ENCODE measurements at regions not wholly inside any gene's neighbourhood (a gene's known extent, or its start where the extent isn't known, plus 50 kb on each side); places are given as distances from the start of the nearest gene placed in this dataset.
"Not testable (repeated sequence)": the region's sequence is repeated elsewhere in the genome, so short reads cannot be mapped to it uniquely, and the experiment has no call there.

- H3K27ac ChIP-seq, result no peak overlapping the region
- no peak overlapping the region for H3K4me2 ChIP-seq (ENCODE audit: low read length)
- no peak overlapping the region for H3K4me3 ChIP-seq (ENCODE audit: low read depth, low read length)
- H3K79me2 ChIP-seq, result no peaks in the 10 kb centered on the region
- no peaks in the 10 kb centered on the region for H3K4me1 ChIP-seq
- no peaks in the 10 kb centered on the region for H3K9me3 ChIP-seq (ENCODE audit: control insufficient read depth, low read length)
- no peaks in the 10 kb centered on the region for H3K36me3 ChIP-seq (ENCODE audit: control insufficient read depth, insufficient read depth, low read length)
- H3K27me3 ChIP-seq (ENCODE audit: control insufficient read depth, insufficient read depth, low read length), result no peaks in the 10 kb centered on the region
- no peak overlapping the region for H3K9ac ChIP-seq
- H2AFZ ChIP-seq, result no peak overlapping the region
- TF ChIP-seq CTCF (IDR thresholded peaks at IDR 0.05), result no peak
These were observed 107.9 kb upstream of the GBE1 start for GRCh38 chr3:81869382-81869781.

DNA sequence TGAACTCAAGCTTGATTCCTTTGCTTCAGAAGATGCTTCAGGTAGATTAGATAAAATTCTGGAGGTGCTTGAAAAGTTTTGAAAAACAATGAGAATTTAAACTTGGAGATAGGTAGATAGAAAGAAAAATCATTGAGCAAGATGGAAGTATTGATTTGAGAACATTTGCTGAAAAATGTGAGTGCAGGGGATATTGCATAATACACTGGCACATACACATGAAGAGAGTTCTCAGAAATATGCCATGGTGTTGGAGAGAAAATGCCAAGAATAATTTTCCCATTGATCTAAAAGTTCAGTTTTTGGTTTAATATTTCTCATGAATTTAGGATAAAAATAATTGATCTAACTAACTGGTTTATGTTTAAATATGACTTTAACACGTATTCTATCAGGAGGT is 107.2 kb upstream of the GBE1 start:
- Histone ChIP-seq H3K27ac (no peak overlapping the region), H3K4me3 (ENCODE audit: low read depth, low read length) (no peak overlapping the region), H3K9me3 (ENCODE audit: control insufficient read depth, low read length) (no peaks in the 10 kb centered on the region), H3K79me2 (no peaks in the 10 kb centered on the region), H3K4me1 (no peaks in the 10 kb centered on the region), H3K36me3 (ENCODE audit: control insufficient read depth, insufficient read depth, low read length) (no peaks in the 10 kb centered on the region), H3K9ac (no peak overlapping the region), H3K4me2 (ENCODE audit: low read length) (no peak overlapping the region), H3K27me3 (ENCODE audit: control insufficient read depth, insufficient read depth, low read length) (no peaks in the 10 kb centered on the region), H2AFZ (no peak overlapping the region)
- TF ChIP-seq CTCF (IDR thresholded peaks at IDR 0.05), result no peak

DNA sequence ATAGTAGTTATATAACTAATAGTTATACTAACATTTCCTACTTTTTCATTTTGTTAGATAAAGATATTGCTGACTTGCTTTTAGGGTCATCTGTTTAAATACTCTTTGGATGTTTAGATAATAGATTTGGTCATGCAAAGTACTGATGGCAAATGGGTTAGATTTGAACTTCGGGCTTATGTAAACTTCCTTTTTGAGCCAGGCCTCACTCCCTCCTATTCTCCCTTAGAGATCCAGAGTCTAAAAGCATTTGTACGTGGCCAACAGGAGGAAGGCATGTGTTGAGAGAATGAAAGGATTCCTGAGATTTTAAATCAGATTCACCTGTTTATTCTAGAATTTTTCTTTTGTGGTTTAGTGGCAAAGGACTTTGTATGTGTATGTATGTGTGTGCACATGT is 106.4 kb upstream of the GBE1 start:
- H3K27me3 ChIP-seq (ENCODE audit: control insufficient read depth, insufficient read depth, low read length), result no peaks in the 10 kb centered on the region
- TF ChIP-seq CTCF (IDR thresholded peaks at IDR 0.05), result no peak
- no peaks in the 10 kb centered on the region for H3K9me3 ChIP-seq (ENCODE audit: control insufficient read depth, low read length)
- no peak overlapping the region for H3K4me2 ChIP-seq (ENCODE audit: low read length)
- H3K27ac ChIP-seq, result no peak overlapping the region
- no peak overlapping the region for H3K4me3 ChIP-seq (ENCODE audit: low read depth, low read length)
- no peaks in the 10 kb centered on the region for H3K36me3 ChIP-seq (ENCODE audit: control insufficient read depth, insufficient read depth, low read length)
- no peaks in the 10 kb centered on the region for H3K4me1 ChIP-seq
- no peak overlapping the region for H2AFZ ChIP-seq
- H3K9ac ChIP-seq, result no peak overlapping the region
- H3K79me2 ChIP-seq, result no peaks in the 10 kb centered on the region

DNA sequence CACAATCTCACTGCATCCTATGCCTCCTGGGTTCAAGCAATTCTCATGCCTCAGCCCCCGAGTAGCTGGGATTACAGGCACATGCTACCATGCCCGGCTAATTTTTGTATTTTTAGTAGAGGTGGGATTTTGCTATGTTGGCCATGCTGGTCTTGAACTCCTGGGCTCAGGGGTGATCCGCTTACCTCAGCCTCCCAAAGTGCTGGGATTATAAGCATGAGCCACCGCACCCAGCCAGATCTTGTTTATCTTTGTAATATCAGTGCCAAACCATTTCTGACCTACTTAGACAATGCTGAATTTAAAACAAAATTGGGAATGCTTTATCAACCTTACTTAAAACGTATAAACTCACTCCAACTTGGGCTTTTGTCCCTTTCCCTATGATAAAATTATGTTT is 103.7 kb upstream of the GBE1 start:
- not testable (repeated sequence) for H3K36me3 ChIP-seq (ENCODE audit: control insufficient read depth, insufficient read depth, low read length); H3K4me3 ChIP-seq (ENCODE audit: low read depth, low read length); H3K27ac ChIP-seq; H3K4me2 ChIP-seq (ENCODE audit: low read length); H3K9me3 ChIP-seq (ENCODE audit: control insufficient read depth, low read length); H3K27me3 ChIP-seq (ENCODE audit: control insufficient read depth, insufficient read depth, low read length); H2AFZ ChIP-seq; H3K9ac ChIP-seq; H3K79me2 ChIP-seq; H3K4me1 ChIP-seq

GRCh38 chr3:81864272-81864671 is 102.8 kb upstream of the GBE1 start:
- no peaks in the 10 kb centered on the region for H3K79me2 ChIP-seq
- H3K36me3 ChIP-seq (ENCODE audit: control insufficient read depth, insufficient read depth, low read length), result no peaks in the 10 kb centered on the region
- TF ChIP-seq CTCF (IDR thresholded peaks at IDR 0.05), result no peak
- H3K9ac ChIP-seq, result no peak overlapping the region
- H3K4me1 ChIP-seq, result no peaks in the 10 kb centered on the region
- no peak overlapping the region for H3K27ac ChIP-seq
- H3K4me3 ChIP-seq (ENCODE audit: low read depth, low read length), result no peak overlapping the region
- H2AFZ ChIP-seq, result peak overlapping the region; percentile 25
- H3K4me2 ChIP-seq (ENCODE audit: low read length), result no peak overlapping the region
- H3K27me3 ChIP-seq (ENCODE audit: control insufficient read depth, insufficient read depth, low read length), result no peaks in the 10 kb centered on the region
- no peaks in the 10 kb centered on the region for H3K9me3 ChIP-seq (ENCODE audit: control insufficient read depth, low read length)
